WTC11 (cell line): ENCODE measurements at regions not wholly inside any gene's neighbourhood (a gene's known extent, or its start where the extent isn't known, plus 50 kb on each side); places are given as distances from the start of the nearest gene placed in this dataset.

ENCODE experiments used
- ATAC-seq: fragments of 200-7000 bp; cut with Tn5 transposase; 2 replicates; pipeline ENCODE4 v1.10.0; 2021; ENCODE audit warnings: mild to moderate bottlenecking, moderate library complexity
- CTCF ChIA-PET: fragments of 300-600 bp; sonication (Branson Sonifier 250); formaldehyde crosslinking; loops from one replicate; lab custom pipeline; 2021; ENCODE audit warnings: antibody characterized with exemption; lab: Charles Lee
- POLR2A ChIA-PET: fragments of 350-600 bp; sonication (Branson Sonifier 250); formaldehyde crosslinking; loops from one replicate; lab custom pipeline; 2021; ENCODE audit warnings: antibody characterized with exemption; lab: Charles Lee
- DNase-seq: peaks from one replicate; pipeline ENCODE4 v3.0.0; 2021; ENCODE audit warnings: low spot score
- H3K27ac Mint-ChIP-seq: 2 replicates; pipeline ENCODE4 v1.8.0; 2021; ENCODE audit warnings: mixed read lengths
- H3K27me3 Mint-ChIP-seq: 2 replicates; pipeline ENCODE4 v1.8.0; 2021; ENCODE audit warnings: low read depth, mild to moderate bottlenecking, moderate library complexity, mixed read lengths
- H3K36me3 Mint-ChIP-seq: 2 replicates; pipeline ENCODE4 v1.8.0; 2021; ENCODE audit warnings: mixed read lengths
- H3K4me1 Mint-ChIP-seq: 2 replicates; pipeline ENCODE4 v1.8.0; 2022; ENCODE audit warnings: mixed read lengths
- H3K4me3 Mint-ChIP-seq: 2 replicates; pipeline ENCODE4 v1.8.0; 2021; ENCODE audit warnings: mild to moderate bottlenecking, moderate library complexity, mixed read lengths
- H3K9me3 Mint-ChIP-seq: 2 replicates; pipeline ENCODE4 v1.8.0; 2021; ENCODE audit warnings: mixed read lengths
- CREB1 ChIP-seq: sonication (generic); formaldehyde crosslinking; IDR thresholded peaks from 2 replicates; pipeline ENCODE4 v1.8.0; 2023; ENCODE audit warnings: mild to moderate bottlenecking, missing genetic modification reagents
- EMX1 ChIP-seq: fragments of 250-450 bp; sonication (Bioruptor Pico); IDR thresholded peaks from 2 replicates; pipeline ENCODE4 v1.8.0; 2021; ENCODE audit warnings: mild to moderate bottlenecking
- ESRRA ChIP-seq: sonication (generic); formaldehyde crosslinking; IDR thresholded peaks from 2 replicates; pipeline ENCODE4 v1.8.1; 2022; ENCODE audit warnings: mild to moderate bottlenecking, missing genetic modification reagents, borderline replicate concordance
- FOXK1 ChIP-seq: sonication (generic); formaldehyde crosslinking; IDR thresholded peaks from 2 replicates; pipeline ENCODE4 v1.8.0; 2022; ENCODE audit warnings: mild to moderate bottlenecking, moderate library complexity, missing genetic modification reagents
- GABPB1 ChIP-seq: sonication (generic); formaldehyde crosslinking; IDR thresholded peaks from 2 replicates; pipeline ENCODE4 v1.8.1; 2023; ENCODE audit warnings: mild to moderate bottlenecking, missing genetic modification reagents
- NFATC4 ChIP-seq: fragments of 250-450 bp; sonication (Bioruptor Pico); IDR thresholded peaks from 2 replicates; pipeline ENCODE4 v1.9.0; 2021; ENCODE audit warnings: mild to moderate bottlenecking
- NFE2L1 ChIP-seq: sonication (generic); formaldehyde crosslinking; IDR thresholded peaks from 2 replicates; pipeline ENCODE4 v1.8.1; 2023; ENCODE audit warnings: missing genetic modification reagents
- NR1H2 ChIP-seq: sonication (generic); formaldehyde crosslinking; IDR thresholded peaks from 2 replicates; pipeline ENCODE4 v1.9.0; 2021; ENCODE audit warnings: mild to moderate bottlenecking, moderate library complexity, missing genetic modification reagents
- NR3C1 ChIP-seq: sonication (generic); formaldehyde crosslinking; conservative IDR thresholded peaks from 2 replicates; pipeline ENCODE4 v1.8.1; 2023; ENCODE audit warnings: low read depth, mild to moderate bottlenecking, missing genetic modification reagents
- OVOL2 ChIP-seq: fragments of 250-450 bp; sonication (Bioruptor Pico); IDR thresholded peaks from 2 replicates; pipeline ENCODE4 v1.9.0; 2021; ENCODE audit warnings: mild to moderate bottlenecking, borderline replicate concordance
- SOX15 ChIP-seq: fragments of 250-450 bp; sonication (Bioruptor Pico); IDR thresholded peaks from 2 replicates; pipeline ENCODE4 v1.9.0; 2021; ENCODE audit warnings: mild to moderate bottlenecking
- TCF7 ChIP-seq: sonication (generic); formaldehyde crosslinking; IDR thresholded peaks from 2 replicates; pipeline ENCODE4 v1.8.0; 2022; ENCODE audit warnings: mild to moderate bottlenecking, low read depth, missing genetic modification reagents, moderate library complexity
- TEAD4 ChIP-seq: sonication (generic); formaldehyde crosslinking; IDR thresholded peaks from 2 replicates; pipeline ENCODE4 v1.8.0; 2022; ENCODE audit warnings: mild to moderate bottlenecking, missing genetic modification reagents
- TP53 ChIP-seq: sonication (generic); formaldehyde crosslinking; IDR thresholded peaks from 2 replicates; pipeline ENCODE4 v1.8.1; 2023; ENCODE audit warnings: mild to moderate bottlenecking, missing genetic modification reagents
- ZNF121 ChIP-seq: sonication (generic); formaldehyde crosslinking; IDR thresholded peaks from 2 replicates; pipeline ENCODE4 v1.8.0; 2023; ENCODE audit warnings: missing genetic modification reagents
- ZNF396 ChIP-seq: fragments of 250-450 bp; sonication (Bioruptor Pico); IDR thresholded peaks from 2 replicates; pipeline ENCODE4 v1.8.0; 2021; ENCODE audit warnings: mild to moderate bottlenecking, moderate library complexity, borderline replicate concordance
- TF ChIP-seq, protein P1 (sequence below): sonication (generic); formaldehyde crosslinking; IDR thresholded peaks from 2 replicates; pipeline ENCODE4 v1.8.1; 2023; ENCODE audit warnings: mild to moderate bottlenecking, moderate library complexity, missing genetic modification reagents
- TF ChIP-seq, protein P2 (sequence below): sonication (generic); formaldehyde crosslinking; IDR thresholded peaks from 2 replicates; pipeline ENCODE4 v1.8.0; 2023; ENCODE audit warnings: mild to moderate bottlenecking, missing genetic modification reagents
- TF ChIP-seq, protein P3 (sequence below): fragments of 250-450 bp; sonication (Bioruptor Pico); IDR thresholded peaks from 2 replicates; pipeline ENCODE4 v1.9.0; 2021; ENCODE audit warnings: moderate library complexity, mild to moderate bottlenecking, inconsistent platforms, borderline replicate concordance
- TF ChIP-seq, protein P4 (sequence below): sonication (generic); formaldehyde crosslinking; IDR thresholded peaks from 2 replicates; pipeline ENCODE4 v1.8.0; 2022; ENCODE audit warnings: mild to moderate bottlenecking, missing genetic modification reagents
- TF ChIP-seq, protein P5 (sequence below): sonication (generic); formaldehyde crosslinking; conservative IDR thresholded peaks from 2 replicates; pipeline ENCODE4 v1.8.1; 2023; ENCODE audit warnings: mild to moderate bottlenecking, low read depth, missing genetic modification reagents, moderate library complexity
- TF ChIP-seq, protein P6 (sequence below): fragments of 250-450 bp; sonication (Bioruptor Pico); IDR thresholded peaks from 2 replicates; pipeline ENCODE4 v1.9.0; 2021; ENCODE audit warnings: mild to moderate bottlenecking, borderline replicate concordance
- TF ChIP-seq, protein P7 (sequence below): sonication (generic); formaldehyde crosslinking; IDR thresholded peaks from 2 replicates; pipeline ENCODE4 v1.8.1; 2023; ENCODE audit warnings: mild to moderate bottlenecking, missing genetic modification reagents, moderate library complexity

DNA sequence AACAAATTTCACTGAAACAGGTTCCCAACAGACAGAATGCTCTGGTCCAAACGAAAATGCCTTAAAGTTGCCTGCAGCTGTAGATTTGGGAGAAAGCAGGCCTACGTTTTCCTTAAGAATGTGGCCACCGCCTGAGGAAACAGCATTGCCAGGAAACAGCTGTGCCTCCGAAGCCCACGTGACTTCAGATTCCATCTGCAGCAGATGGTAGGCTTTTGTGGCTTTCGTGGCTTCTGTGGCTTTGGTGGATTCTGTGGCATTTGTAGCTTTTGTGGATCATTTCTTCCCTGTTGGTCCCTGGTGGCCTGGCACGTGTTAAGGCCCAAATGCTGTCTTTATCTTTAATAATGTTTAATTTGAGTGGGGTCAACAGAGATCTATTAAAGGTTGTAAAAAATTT is 222.9 kb downstream of the TTLL2 start:
- DNase-seq (no peak), ATAC-seq (no peak)
- no peak for TF ChIP-seq SOX15 (CRISPR knock-in tag)
- TF ChIP-seq TEAD4 (CRISPR knock-in tag): no peak
- TF ChIP-seq CREB1 (CRISPR knock-in tag): no peak
- no peak for TF ChIP-seq TCF7
- no peak for TF ChIP-seq NFE2L1 (CRISPR knock-in tag)
- TF ChIP-seq FOXK1 (CRISPR knock-in tag): no peak
- TF ChIP-seq NR3C1 (CRISPR knock-in tag): no peak
- no peak for TF ChIP-seq GABPB1 (CRISPR knock-in tag)
- TF ChIP-seq EMX1 (CRISPR knock-in tag): no peak
- TF ChIP-seq, protein P1, sequence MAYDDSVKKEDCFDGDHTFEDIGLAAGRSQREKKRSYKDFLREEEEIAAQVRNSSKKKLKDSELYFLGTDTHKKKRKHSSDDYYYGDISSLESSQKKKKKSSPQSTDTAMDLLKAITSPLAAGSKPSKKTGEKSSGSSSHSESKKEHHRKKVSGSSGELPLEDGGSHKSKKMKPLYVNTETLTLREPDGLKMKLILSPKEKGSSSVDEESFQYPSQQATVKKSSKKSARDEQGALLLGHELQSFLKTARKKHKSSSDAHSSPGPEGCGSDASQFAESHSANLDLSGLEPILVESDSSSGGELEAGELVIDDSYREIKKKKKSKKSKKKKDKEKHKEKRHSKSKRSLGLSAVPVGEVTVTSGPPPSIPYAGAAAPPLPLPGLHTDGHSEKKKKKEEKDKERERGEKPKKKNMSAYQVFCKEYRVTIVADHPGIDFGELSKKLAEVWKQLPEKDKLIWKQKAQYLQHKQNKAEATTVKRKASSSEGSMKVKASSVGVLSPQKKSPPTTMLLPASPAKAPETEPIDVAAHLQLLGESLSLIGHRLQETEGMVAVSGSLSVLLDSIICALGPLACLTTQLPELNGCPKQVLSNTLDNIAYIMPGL: no peak
- TF ChIP-seq, protein P2, sequence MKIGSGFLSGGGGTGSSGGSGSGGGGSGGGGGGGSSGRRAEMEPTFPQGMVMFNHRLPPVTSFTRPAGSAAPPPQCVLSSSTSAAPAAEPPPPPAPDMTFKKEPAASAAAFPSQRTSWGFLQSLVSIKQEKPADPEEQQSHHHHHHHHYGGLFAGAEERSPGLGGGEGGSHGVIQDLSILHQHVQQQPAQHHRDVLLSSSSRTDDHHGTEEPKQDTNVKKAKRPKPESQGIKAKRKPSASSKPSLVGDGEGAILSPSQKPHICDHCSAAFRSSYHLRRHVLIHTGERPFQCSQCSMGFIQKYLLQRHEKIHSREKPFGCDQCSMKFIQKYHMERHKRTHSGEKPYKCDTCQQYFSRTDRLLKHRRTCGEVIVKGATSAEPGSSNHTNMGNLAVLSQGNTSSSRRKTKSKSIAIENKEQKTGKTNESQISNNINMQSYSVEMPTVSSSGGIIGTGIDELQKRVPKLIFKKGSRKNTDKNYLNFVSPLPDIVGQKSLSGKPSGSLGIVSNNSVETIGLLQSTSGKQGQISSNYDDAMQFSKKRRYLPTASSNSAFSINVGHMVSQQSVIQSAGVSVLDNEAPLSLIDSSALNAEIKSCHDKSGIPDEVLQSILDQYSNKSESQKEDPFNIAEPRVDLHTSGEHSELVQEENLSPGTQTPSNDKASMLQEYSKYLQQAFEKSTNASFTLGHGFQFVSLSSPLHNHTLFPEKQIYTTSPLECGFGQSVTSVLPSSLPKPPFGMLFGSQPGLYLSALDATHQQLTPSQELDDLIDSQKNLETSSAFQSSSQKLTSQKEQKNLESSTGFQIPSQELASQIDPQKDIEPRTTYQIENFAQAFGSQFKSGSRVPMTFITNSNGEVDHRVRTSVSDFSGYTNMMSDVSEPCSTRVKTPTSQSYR (CRISPR knock-in tag): no peak
- TF ChIP-seq, protein P3, sequence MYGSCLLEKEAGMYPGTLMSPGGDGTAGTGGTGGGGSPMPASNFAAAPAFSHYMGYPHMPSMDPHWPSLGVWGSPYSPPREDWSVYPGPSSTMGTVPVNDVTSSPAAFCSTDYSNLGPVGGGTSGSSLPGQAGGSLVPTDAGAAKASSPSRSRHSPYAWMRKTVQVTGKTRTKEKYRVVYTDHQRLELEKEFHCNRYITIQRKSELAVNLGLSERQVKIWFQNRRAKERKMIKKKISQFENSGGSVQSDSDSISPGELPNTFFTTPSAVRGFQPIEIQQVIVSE (CRISPR knock-in tag): no peak
- no peak for TF ChIP-seq TP53
- POLR2A ChIA-PET: no interaction called here
- 0 out of 2 replicates have a peak, but pooled peaks cover under 1% of the 10 kb centered on the region for H3K36me3 Mint-ChIP-seq
- no peak overlapping the region for H3K27ac Mint-ChIP-seq
- H3K4me1 Mint-ChIP-seq: no peaks in the 10 kb centered on the region
- H3K9me3 Mint-ChIP-seq: no peaks in the 10 kb centered on the region
- no peak overlapping the region for H3K4me3 Mint-ChIP-seq
- CTCF ChIA-PET: no interaction called here
- no peaks in the 10 kb centered on the region for H3K27me3 Mint-ChIP-seq

DNA sequence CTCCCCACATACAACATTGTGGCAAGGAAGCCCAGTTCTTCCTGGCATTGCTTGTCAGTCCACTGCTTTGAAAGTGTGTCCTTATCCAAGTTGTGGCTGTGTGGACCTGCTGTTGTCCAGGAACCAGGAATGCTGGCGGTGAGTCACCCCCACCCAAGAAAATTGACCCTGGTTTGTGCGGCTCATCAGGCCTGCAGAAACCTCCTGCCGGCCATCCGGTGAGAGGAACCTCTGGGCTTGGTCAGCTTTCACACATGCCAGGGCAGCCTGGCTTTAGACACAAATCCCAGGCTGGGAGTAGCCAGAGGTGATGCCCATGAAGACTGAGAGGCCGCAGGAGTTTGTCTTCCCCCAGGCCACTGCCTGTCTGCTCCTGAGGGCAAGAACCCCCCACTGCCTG is 223.6 kb downstream of the TTLL2 start:
- H3K36me3 Mint-ChIP-seq: no peaks in the 10 kb centered on the region
- ChIA-PET POLR2A (no interaction called here), CTCF (no interaction called here)
- no peak overlapping the region for H3K27ac Mint-ChIP-seq
- H3K9me3 Mint-ChIP-seq: no peaks in the 10 kb centered on the region
- DNase-seq (no peak), ATAC-seq (no peak)
- no peak for TF ChIP-seq EMX1 (CRISPR knock-in tag)
- no peak for TF ChIP-seq OVOL2 (CRISPR knock-in tag)
- TF ChIP-seq NR1H2 (CRISPR knock-in tag): no peak
- no peak for TF ChIP-seq ESRRA (CRISPR knock-in tag)
- TF ChIP-seq, protein P4, sequence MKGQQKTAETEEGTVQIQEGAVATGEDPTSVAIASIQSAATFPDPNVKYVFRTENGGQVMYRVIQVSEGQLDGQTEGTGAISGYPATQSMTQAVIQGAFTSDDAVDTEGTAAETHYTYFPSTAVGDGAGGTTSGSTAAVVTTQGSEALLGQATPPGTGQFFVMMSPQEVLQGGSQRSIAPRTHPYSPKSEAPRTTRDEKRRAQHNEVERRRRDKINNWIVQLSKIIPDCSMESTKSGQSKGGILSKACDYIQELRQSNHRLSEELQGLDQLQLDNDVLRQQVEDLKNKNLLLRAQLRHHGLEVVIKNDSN (CRISPR knock-in tag): no peak
- TF ChIP-seq, protein P5, sequence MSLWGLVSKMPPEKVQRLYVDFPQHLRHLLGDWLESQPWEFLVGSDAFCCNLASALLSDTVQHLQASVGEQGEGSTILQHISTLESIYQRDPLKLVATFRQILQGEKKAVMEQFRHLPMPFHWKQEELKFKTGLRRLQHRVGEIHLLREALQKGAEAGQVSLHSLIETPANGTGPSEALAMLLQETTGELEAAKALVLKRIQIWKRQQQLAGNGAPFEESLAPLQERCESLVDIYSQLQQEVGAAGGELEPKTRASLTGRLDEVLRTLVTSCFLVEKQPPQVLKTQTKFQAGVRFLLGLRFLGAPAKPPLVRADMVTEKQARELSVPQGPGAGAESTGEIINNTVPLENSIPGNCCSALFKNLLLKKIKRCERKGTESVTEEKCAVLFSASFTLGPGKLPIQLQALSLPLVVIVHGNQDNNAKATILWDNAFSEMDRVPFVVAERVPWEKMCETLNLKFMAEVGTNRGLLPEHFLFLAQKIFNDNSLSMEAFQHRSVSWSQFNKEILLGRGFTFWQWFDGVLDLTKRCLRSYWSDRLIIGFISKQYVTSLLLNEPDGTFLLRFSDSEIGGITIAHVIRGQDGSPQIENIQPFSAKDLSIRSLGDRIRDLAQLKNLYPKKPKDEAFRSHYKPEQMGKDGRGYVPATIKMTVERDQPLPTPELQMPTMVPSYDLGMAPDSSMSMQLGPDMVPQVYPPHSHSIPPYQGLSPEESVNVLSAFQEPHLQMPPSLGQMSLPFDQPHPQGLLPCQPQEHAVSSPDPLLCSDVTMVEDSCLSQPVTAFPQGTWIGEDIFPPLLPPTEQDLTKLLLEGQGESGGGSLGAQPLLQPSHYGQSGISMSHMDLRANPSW (CRISPR knock-in tag): no peak
- no peak for TF ChIP-seq ZNF121 (CRISPR knock-in tag)
- TF ChIP-seq, protein P6, sequence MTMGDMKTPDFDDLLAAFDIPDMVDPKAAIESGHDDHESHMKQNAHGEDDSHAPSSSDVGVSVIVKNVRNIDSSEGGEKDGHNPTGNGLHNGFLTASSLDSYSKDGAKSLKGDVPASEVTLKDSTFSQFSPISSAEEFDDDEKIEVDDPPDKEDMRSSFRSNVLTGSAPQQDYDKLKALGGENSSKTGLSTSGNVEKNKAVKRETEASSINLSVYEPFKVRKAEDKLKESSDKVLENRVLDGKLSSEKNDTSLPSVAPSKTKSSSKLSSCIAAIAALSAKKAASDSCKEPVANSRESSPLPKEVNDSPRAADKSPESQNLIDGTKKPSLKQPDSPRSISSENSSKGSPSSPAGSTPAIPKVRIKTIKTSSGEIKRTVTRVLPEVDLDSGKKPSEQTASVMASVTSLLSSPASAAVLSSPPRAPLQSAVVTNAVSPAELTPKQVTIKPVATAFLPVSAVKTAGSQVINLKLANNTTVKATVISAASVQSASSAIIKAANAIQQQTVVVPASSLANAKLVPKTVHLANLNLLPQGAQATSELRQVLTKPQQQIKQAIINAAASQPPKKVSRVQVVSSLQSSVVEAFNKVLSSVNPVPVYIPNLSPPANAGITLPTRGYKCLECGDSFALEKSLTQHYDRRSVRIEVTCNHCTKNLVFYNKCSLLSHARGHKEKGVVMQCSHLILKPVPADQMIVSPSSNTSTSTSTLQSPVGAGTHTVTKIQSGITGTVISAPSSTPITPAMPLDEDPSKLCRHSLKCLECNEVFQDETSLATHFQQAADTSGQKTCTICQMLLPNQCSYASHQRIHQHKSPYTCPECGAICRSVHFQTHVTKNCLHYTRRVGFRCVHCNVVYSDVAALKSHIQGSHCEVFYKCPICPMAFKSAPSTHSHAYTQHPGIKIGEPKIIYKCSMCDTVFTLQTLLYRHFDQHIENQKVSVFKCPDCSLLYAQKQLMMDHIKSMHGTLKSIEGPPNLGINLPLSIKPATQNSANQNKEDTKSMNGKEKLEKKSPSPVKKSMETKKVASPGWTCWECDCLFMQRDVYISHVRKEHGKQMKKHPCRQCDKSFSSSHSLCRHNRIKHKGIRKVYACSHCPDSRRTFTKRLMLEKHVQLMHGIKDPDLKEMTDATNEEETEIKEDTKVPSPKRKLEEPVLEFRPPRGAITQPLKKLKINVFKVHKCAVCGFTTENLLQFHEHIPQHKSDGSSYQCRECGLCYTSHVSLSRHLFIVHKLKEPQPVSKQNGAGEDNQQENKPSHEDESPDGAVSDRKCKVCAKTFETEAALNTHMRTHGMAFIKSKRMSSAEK (CRISPR knock-in tag): no peak
- TF ChIP-seq NFATC4 (CRISPR knock-in tag): no peak
- no peak for TF ChIP-seq ZNF396 (CRISPR knock-in tag)
- TF ChIP-seq, protein P7, sequence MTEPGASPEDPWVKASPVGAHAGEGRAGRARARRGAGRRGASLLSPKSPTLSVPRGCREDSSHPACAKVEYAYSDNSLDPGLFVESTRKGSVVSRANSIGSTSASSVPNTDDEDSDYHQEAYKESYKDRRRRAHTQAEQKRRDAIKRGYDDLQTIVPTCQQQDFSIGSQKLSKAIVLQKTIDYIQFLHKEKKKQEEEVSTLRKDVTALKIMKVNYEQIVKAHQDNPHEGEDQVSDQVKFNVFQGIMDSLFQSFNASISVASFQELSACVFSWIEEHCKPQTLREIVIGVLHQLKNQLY (CRISPR knock-in tag): no peak
- H3K27me3 Mint-ChIP-seq: no peaks in the 10 kb centered on the region
- H3K4me3 Mint-ChIP-seq: no peak overlapping the region
- H3K4me1 Mint-ChIP-seq: peaks cover 2% of the 10 kb centered on the region; the same call in 1 of the 2 replicates
